ENCODE measurements at regions not wholly inside any gene's neighbourhood (a gene's known extent, or its start where the extent isn't known, plus 50 kb on each side); places are given as distances from the start of the nearest gene placed in this dataset.

DNA sequence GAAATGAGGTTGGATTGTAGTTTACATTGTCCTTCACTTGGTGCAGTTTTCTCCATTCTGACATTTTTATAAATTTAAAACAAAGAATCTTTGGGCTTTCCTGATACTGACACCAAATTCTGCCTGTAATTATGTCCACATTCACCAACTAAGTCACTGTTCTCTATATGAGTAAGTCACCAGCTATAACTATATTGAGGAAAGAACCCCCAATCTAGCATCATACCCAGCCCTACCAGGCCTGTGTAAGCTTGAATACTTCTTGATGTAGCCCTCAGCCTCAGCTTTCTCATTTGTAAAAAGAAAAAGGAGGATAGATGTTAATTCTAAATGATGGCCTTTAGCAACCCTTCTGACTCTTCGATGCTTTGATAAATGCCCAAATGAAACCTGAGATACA lies 112.7 kb upstream of the FST start:
- intact Hi-C loops (cut with micrococcal nuclease): no loop called here
- peaks cover 3% of the 10 kb centered on the region for H3K27me3 Mint-ChIP-seq
- no CpG with 5 or more reads among the region's 1 CpG for WGBS (ENCODE audit: insufficient coverage)
- ATAC-seq (ENCODE audit: low read depth) (no peak), DNase-seq (no peak)
- Histone ChIP-seq H2AFZ (ENCODE audit: insufficient read depth, low read depth, low read length, poor library complexity, severe bottlenecking) (no peak overlapping the region), H3K36me3 (replicated peaks in 1 of 2; ENCODE audit: control extremely low read depth in 1 of 2, control insufficient read depth in 1 of 2, extremely low read depth in 1 of 2, insufficient read depth in 2 of 2, low read length in 1 of 2) (no peaks in the 10 kb centered on the region), H3K9ac (ENCODE audit: low read length) (no peak overlapping the region), H3K4me3 (ENCODE audit: control extremely low read depth in 1 of 5, extremely low read depth in 1 of 5, insufficient read depth in 1 of 5, low read depth in 2 of 5, low read length in 4 of 5) (no peak overlapping the region), H3K9me3 (ENCODE audit: control extremely low read depth in 1 of 3, control insufficient read depth in 2 of 3, insufficient read depth in 1 of 3, low read length in 2 of 3) (no peaks in the 10 kb centered on the region), H3K79me2 (ENCODE audit: control insufficient read depth, insufficient read depth, low read length) (no peaks in the 10 kb centered on the region), H3K27me3 (replicated peaks in 1 of 4; ENCODE audit: control extremely low read depth in 1 of 4, control insufficient read depth in 3 of 4, insufficient read depth in 4 of 4, low read length in 3 of 4) (no peaks in the 10 kb centered on the region), H3K4me2 (replicated peaks; ENCODE audit: low read depth, low read length, poor library complexity, severe bottlenecking) (no peak overlapping the region), H3K4me1 (ENCODE audit: control insufficient read depth in 2 of 2, insufficient read depth in 2 of 2, low read length in 2 of 2) (no peaks in the 10 kb centered on the region), H4K20me1 (ENCODE audit: control insufficient read depth, insufficient read depth, low read length, poor library complexity, severe bottlenecking) (no peaks in the 10 kb centered on the region), H3K27ac (ENCODE audit: low read length in 2 of 2) (no peak overlapping the region)
- no peak overlapping the region for H3K4me3 Mint-ChIP-seq
- no peak for TF ChIP-seq EZH2 (IDR thresholded peaks at IDR 0.05; ENCODE audit: borderline replicate concordance, insufficient read depth, low read depth, low read length, poor library complexity, severe bottlenecking)
- TF ChIP-seq, protein P1, sequence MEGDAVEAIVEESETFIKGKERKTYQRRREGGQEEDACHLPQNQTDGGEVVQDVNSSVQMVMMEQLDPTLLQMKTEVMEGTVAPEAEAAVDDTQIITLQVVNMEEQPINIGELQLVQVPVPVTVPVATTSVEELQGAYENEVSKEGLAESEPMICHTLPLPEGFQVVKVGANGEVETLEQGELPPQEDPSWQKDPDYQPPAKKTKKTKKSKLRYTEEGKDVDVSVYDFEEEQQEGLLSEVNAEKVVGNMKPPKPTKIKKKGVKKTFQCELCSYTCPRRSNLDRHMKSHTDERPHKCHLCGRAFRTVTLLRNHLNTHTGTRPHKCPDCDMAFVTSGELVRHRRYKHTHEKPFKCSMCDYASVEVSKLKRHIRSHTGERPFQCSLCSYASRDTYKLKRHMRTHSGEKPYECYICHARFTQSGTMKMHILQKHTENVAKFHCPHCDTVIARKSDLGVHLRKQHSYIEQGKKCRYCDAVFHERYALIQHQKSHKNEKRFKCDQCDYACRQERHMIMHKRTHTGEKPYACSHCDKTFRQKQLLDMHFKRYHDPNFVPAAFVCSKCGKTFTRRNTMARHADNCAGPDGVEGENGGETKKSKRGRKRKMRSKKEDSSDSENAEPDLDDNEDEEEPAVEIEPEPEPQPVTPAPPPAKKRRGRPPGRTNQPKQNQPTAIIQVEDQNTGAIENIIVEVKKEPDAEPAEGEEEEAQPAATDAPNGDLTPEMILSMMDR (IDR thresholded peaks at IDR 0.05): no peak
- ChIA-PET CTCF (no interaction called here), POLR2A (no interaction called here)
- no peak overlapping the region for H3K27ac Mint-ChIP-seq
- no peaks in the 10 kb centered on the region for H3K4me1 Mint-ChIP-seq
- H3K9me3 Mint-ChIP-seq (ENCODE audit: insufficient read depth): no peaks in the 10 kb centered on the region

DNA sequence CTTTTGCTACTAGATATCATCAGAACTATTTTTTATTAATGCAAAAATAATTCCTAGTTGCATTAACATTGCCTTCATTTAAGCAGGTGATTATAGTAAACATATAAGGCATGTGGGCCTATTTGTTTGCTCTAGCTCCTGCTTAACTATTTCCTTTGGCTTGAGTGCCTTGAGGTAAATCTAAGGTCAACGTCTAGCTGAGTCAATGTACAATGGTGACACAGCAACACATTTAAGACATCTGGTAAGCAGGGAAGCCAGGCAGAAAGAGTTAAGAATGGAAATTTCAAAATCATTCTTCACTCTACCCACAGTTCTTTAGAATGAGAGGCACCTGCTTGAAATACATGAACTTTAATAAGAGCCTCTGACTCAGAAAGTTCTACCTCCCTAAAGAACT lies 111.9 kb upstream of the FST start:
- H3K9me3 Mint-ChIP-seq (ENCODE audit: insufficient read depth): no peaks in the 10 kb centered on the region
- ChIA-PET POLR2A (no interaction called here), CTCF (no interaction called here)
- TF ChIP-seq EZH2 (IDR thresholded peaks at IDR 0.05; ENCODE audit: borderline replicate concordance, insufficient read depth, low read depth, low read length, poor library complexity, severe bottlenecking): no peak
- TF ChIP-seq, protein P1 (IDR thresholded peaks at IDR 0.05): no peak
- H4K20me1 ChIP-seq (ENCODE audit: control insufficient read depth, insufficient read depth, low read length, poor library complexity, severe bottlenecking): no peaks in the 10 kb centered on the region
- intact Hi-C loops (cut with micrococcal nuclease): no loop called here
- no peak overlapping the region for H3K27ac ChIP-seq (ENCODE audit: low read length in 2 of 2)
- no peaks in the 10 kb centered on the region for H3K4me1 ChIP-seq (ENCODE audit: control insufficient read depth in 2 of 2, insufficient read depth in 2 of 2, low read length in 2 of 2)
- no peak overlapping the region for H3K4me2 ChIP-seq (replicated peaks; ENCODE audit: low read depth, low read length, poor library complexity, severe bottlenecking)
- H3K9me3 ChIP-seq (ENCODE audit: control extremely low read depth in 1 of 3, control insufficient read depth in 2 of 3, insufficient read depth in 1 of 3, low read length in 2 of 3): no peaks in the 10 kb centered on the region
- DNase-seq (no peak), ATAC-seq (ENCODE audit: low read depth) (no peak)
- H3K36me3 ChIP-seq (replicated peaks in 1 of 2; ENCODE audit: control extremely low read depth in 1 of 2, control insufficient read depth in 1 of 2, extremely low read depth in 1 of 2, insufficient read depth in 2 of 2, low read length in 1 of 2): no peaks in the 10 kb centered on the region
- peaks cover 3% of the 10 kb centered on the region for H3K27me3 Mint-ChIP-seq
- no peak overlapping the region for H3K27ac Mint-ChIP-seq
- H3K4me1 Mint-ChIP-seq: no peaks in the 10 kb centered on the region
- no peaks in the 10 kb centered on the region for H3K79me2 ChIP-seq (ENCODE audit: control insufficient read depth, insufficient read depth, low read length)
- H3K27me3 ChIP-seq (replicated peaks in 1 of 4; ENCODE audit: control extremely low read depth in 1 of 4, control insufficient read depth in 3 of 4, insufficient read depth in 4 of 4, low read length in 3 of 4): no peaks in the 10 kb centered on the region
- WGBS (ENCODE audit: insufficient coverage): no CpG with 5 or more reads among the region's 1 CpG
- no peak overlapping the region for H2AFZ ChIP-seq (ENCODE audit: insufficient read depth, low read depth, low read length, poor library complexity, severe bottlenecking)
- H3K9ac ChIP-seq (ENCODE audit: low read length): no peak overlapping the region
- H3K4me3 Mint-ChIP-seq: no peak overlapping the region
- H3K4me3 ChIP-seq (ENCODE audit: control extremely low read depth in 1 of 5, extremely low read depth in 1 of 5, insufficient read depth in 1 of 5, low read depth in 2 of 5, low read length in 4 of 5): no peak overlapping the region

Measured in B cell (primary cell).